ENCODE measurements at regions not wholly inside any gene's neighbourhood (a gene's known extent, or its start where the extent isn't known, plus 50 kb on each side); places are given as distances from the start of the nearest gene placed in this dataset.

DNA sequence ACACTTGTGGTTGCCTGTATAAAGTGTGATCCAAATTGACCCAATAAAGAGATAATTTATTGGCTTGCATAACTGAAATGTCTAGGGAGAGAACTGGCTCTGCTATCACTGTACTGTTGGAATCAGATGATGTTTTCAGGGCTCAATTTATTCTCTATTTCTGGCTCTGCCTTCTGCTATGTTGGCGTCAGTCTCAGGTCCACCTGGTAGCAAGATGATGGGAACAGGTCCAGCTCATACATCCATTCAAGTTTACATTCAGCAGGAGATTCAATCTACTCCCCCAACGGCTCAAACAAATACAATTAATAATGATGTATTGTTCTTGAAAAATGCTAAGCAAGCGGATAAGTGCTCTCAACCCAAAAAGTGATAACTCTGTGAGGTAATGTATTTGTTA lies 297.7 kb upstream of the SYT4 start:
- TF ChIP-seq, protein P1, sequence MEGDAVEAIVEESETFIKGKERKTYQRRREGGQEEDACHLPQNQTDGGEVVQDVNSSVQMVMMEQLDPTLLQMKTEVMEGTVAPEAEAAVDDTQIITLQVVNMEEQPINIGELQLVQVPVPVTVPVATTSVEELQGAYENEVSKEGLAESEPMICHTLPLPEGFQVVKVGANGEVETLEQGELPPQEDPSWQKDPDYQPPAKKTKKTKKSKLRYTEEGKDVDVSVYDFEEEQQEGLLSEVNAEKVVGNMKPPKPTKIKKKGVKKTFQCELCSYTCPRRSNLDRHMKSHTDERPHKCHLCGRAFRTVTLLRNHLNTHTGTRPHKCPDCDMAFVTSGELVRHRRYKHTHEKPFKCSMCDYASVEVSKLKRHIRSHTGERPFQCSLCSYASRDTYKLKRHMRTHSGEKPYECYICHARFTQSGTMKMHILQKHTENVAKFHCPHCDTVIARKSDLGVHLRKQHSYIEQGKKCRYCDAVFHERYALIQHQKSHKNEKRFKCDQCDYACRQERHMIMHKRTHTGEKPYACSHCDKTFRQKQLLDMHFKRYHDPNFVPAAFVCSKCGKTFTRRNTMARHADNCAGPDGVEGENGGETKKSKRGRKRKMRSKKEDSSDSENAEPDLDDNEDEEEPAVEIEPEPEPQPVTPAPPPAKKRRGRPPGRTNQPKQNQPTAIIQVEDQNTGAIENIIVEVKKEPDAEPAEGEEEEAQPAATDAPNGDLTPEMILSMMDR (IDR thresholded peaks at IDR 0.05; ENCODE audit: insufficient read depth, low read length), result no peak
- TF ChIP-seq POLR2AphosphoS5 (IDR thresholded peaks at IDR 0.05; ENCODE audit: low read depth), result no peak

All from HL-60 (cell line).